Middle frontal gyrus (tissue), 1 donor: ENCODE measurements at regions not wholly inside any gene's neighbourhood (a gene's known extent, or its start where the extent isn't known, plus 50 kb on each side); places are given as distances from the start of the nearest gene placed in this dataset.

Experiments used
- DNase-seq: peaks from one replicate; pipeline ENCODE4 v3.0.0-alpha.2; 2015; ENCODE audit warnings: low spot score; ENCODE audit errors: extremely low spot score

- no peak for DNase-seq
Observed at GRCh38 chr18:44620812-44621211, 59.9 kb upstream of the SETBP1 start.

DNA sequence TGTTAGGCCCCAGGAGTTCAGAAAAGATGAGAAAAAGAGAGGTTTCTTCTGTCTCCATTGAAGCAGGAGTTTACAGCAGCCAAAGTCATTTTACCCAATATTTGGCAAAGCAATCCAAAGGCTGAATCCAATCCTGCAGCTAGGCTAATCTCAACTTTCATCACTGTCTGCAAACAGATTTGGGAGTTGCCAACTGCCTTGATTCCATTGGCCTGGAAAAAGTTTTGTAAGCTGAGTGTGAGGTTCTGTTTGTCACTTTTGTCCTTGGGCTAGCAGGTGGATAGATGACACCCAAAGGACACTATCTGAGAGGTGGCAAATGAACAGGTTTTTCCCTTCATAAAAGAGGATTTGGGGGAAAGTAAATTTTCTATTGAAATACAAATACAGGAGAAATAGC, 56.6 kb upstream of the SETBP1 start:
- DNase-seq, result no peak

- DNase-seq, result no peak
Observed at GRCh38 chr18:44625386-44625785, 55.3 kb upstream of the SETBP1 start.

GRCh38 chr18:44626236-44626635, 54.5 kb upstream of the SETBP1 start:
- no peak for DNase-seq

- no peak for DNase-seq
Observed at GRCh38 chr18:44626807-44627206, 53.9 kb upstream of the SETBP1 start.

- DNase-seq, result no peak
Observed at GRCh38 chr18:44627280-44627679, 53.4 kb upstream of the SETBP1 start.

GRCh38 chr18:44629406-44629805, 51.3 kb upstream of the SETBP1 start:
- no peak for DNase-seq

DNA sequence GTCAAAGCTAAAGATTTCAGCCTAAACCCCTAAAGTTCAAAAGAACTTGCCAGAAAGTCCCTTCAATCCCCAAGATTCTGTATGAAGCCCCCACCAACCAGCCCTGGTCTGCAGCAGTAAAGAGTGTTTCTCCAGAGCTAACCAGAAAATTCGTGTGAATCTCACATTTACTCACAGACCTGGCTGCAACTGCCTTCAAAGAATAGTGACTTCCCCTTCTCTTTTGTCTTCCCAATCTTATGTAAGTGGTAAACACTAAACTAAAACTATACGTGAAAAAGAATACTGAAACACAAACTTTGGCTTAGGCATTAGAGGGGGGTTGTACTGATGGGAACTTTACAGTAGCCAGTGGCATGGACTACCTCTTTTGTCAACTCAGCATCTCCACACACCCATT, 50.6 kb upstream of the SETBP1 start:
- DNase-seq, result no peak
